IPS-15b (cell line): ENCODE measurements at regions not wholly inside any gene's neighbourhood (a gene's known extent, or its start where the extent isn't known, plus 50 kb on each side); places are given as distances from the start of the nearest gene placed in this dataset.

ENCODE experiments used
- H3K27me3 ChIP-seq: one replicate; pipeline ENCODE4 v1.6.1; 2013; ENCODE audit warnings: low read length; ENCODE audit not compliant: control insufficient read depth, insufficient read depth
- H3K36me3 ChIP-seq: one replicate; pipeline ENCODE4 v1.6.1; 2013; ENCODE audit warnings: low read length; ENCODE audit not compliant: control insufficient read depth, insufficient read depth
- H3K4me1 ChIP-seq: one replicate; pipeline ENCODE4 v1.6.1; 2013; ENCODE audit warnings: mild to moderate bottlenecking, low read length; ENCODE audit not compliant: control insufficient read depth, insufficient read depth
- H3K4me3 ChIP-seq: one replicate; pipeline ENCODE4 v1.5.1; 2013; ENCODE audit warnings: low read depth, low read length
- H3K9ac ChIP-seq: one replicate; pipeline ENCODE4 v1.6.1; 2013; ENCODE audit warnings: low read depth, mild to moderate bottlenecking, low read length
- H3K9me3 ChIP-seq: one replicate; pipeline ENCODE4 v1.6.1; 2013; ENCODE audit warnings: mild to moderate bottlenecking, low read length; ENCODE audit not compliant: control insufficient read depth, insufficient read depth

GRCh38 chr12:69102856-69103255, 136.5 kb upstream of the CPSF6 start:
- H3K4me3 ChIP-seq: no peak overlapping the region
- H3K4me1 ChIP-seq: peaks cover 5% of the 10 kb centered on the region
- H3K9me3 ChIP-seq: no peaks in the 10 kb centered on the region
- H3K36me3 ChIP-seq: no peaks in the 10 kb centered on the region
- H3K9ac ChIP-seq: no peak overlapping the region
- no peaks in the 10 kb centered on the region for H3K27me3 ChIP-seq

- no peaks in the 10 kb centered on the region for H3K36me3 ChIP-seq
- H3K9me3 ChIP-seq: no peaks in the 10 kb centered on the region
- peaks cover 11% of the 10 kb centered on the region for H3K4me1 ChIP-seq
- H3K4me3 ChIP-seq: no peak overlapping the region
- no peaks in the 10 kb centered on the region for H3K27me3 ChIP-seq
- no peak overlapping the region for H3K9ac ChIP-seq
Observed at GRCh38 chr12:69105101-69105962, 134.0 kb upstream of the CPSF6 start.

- Histone ChIP-seq H3K9ac (no peak overlapping the region), H3K4me3 (no peak overlapping the region), H3K27me3 (no peaks in the 10 kb centered on the region), H3K36me3 (no peaks in the 10 kb centered on the region), H3K9me3 (no peaks in the 10 kb centered on the region), H3K4me1 (peaks cover 11% of the 10 kb centered on the region)
Observed at GRCh38 chr12:69106482-69107118, 132.8 kb upstream of the CPSF6 start.

- Histone ChIP-seq H3K9ac (no peak overlapping the region), H3K27me3 (no peaks in the 10 kb centered on the region), H3K36me3 (no peaks in the 10 kb centered on the region), H3K4me1 (peaks cover 11% of the 10 kb centered on the region), H3K4me3 (no peak overlapping the region), H3K9me3 (no peaks in the 10 kb centered on the region)
Observed at GRCh38 chr12:69107541-69107940, 131.8 kb upstream of the CPSF6 start.

- H3K4me1 ChIP-seq: peaks cover 11% of the 10 kb centered on the region
- H3K9ac ChIP-seq: no peak overlapping the region
- H3K9me3 ChIP-seq: no peaks in the 10 kb centered on the region
- no peaks in the 10 kb centered on the region for H3K36me3 ChIP-seq
- H3K4me3 ChIP-seq: no peak overlapping the region
- no peaks in the 10 kb centered on the region for H3K27me3 ChIP-seq
Observed at GRCh38 chr12:69108037-69108436, 131.3 kb upstream of the CPSF6 start.

- Histone ChIP-seq H3K4me1 (peaks cover 8% of the 10 kb centered on the region), H3K9ac (no peak overlapping the region), H3K27me3 (no peaks in the 10 kb centered on the region), H3K36me3 (no peaks in the 10 kb centered on the region), H3K4me3 (no peak overlapping the region), H3K9me3 (no peaks in the 10 kb centered on the region)
Observed at GRCh38 chr12:69112616-69113015, 126.8 kb upstream of the CPSF6 start.

- no peaks in the 10 kb centered on the region for H3K4me1 ChIP-seq
- H3K9me3 ChIP-seq: no peaks in the 10 kb centered on the region
- H3K9ac ChIP-seq: no peak overlapping the region
- H3K36me3 ChIP-seq: no peaks in the 10 kb centered on the region
- H3K4me3 ChIP-seq: no peak overlapping the region
- no peaks in the 10 kb centered on the region for H3K27me3 ChIP-seq
Observed at GRCh38 chr12:69115099-69115498, 124.3 kb upstream of the CPSF6 start.

GRCh38 chr12:69115951-69116350, 123.4 kb upstream of the CPSF6 start:
- Histone ChIP-seq H3K9me3 (no peaks in the 10 kb centered on the region), H3K4me3 (no peak overlapping the region), H3K9ac (no peak overlapping the region), H3K36me3 (no peaks in the 10 kb centered on the region), H3K27me3 (no peaks in the 10 kb centered on the region), H3K4me1 (no peaks in the 10 kb centered on the region)

GRCh38 chr12:69117566-69118266, 121.7 kb upstream of the CPSF6 start:
- Histone ChIP-seq H3K4me3 (no peak overlapping the region), H3K4me1 (no peaks in the 10 kb centered on the region), H3K9me3 (no peaks in the 10 kb centered on the region), H3K27me3 (no peaks in the 10 kb centered on the region), H3K36me3 (no peaks in the 10 kb centered on the region), H3K9ac (no peak overlapping the region)

- Histone ChIP-seq H3K9me3 (no peaks in the 10 kb centered on the region), H3K36me3 (peaks cover 3% of the 10 kb centered on the region), H3K4me3 (no peak overlapping the region), H3K4me1 (no peaks in the 10 kb centered on the region), H3K27me3 (no peaks in the 10 kb centered on the region), H3K9ac (no peak overlapping the region)
Observed at GRCh38 chr12:69118516-69118915, 120.9 kb upstream of the CPSF6 start.

GRCh38 chr12:69119770-69120169, 119.6 kb upstream of the CPSF6 start:
- no peaks in the 10 kb centered on the region for H3K27me3 ChIP-seq
- H3K4me1 ChIP-seq: no peaks in the 10 kb centered on the region
- H3K4me3 ChIP-seq: no peak overlapping the region
- peaks cover 3% of the 10 kb centered on the region for H3K36me3 ChIP-seq
- no peak overlapping the region for H3K9ac ChIP-seq
- H3K9me3 ChIP-seq: no peaks in the 10 kb centered on the region
